Omental fat pad (tissue), 3 donors: ENCODE measurements at regions not wholly inside any gene's neighbourhood (a gene's known extent, or its start where the extent isn't known, plus 50 kb on each side); places are given as distances from the start of the nearest gene placed in this dataset.

Experiments used
- ATAC-seq: fragments of 150-250 bp; one replicate; pipeline ENCODE4 v1.9.1; 2016; ENCODE audit warnings: mild to moderate bottlenecking, moderate library complexity; ENCODE audit not compliant: low FRiP score
- DNase-seq: peaks from one replicate; pipeline ENCODE4 v3.0.0-alpha.2; 2019; ENCODE audit warnings: low spot score
- TF ChIP-seq, protein P1 (sequence below), 3 donors: fragments of 450-650 bp; IDR thresholded peaks; one replicate each; pipeline ENCODE4 v1.5.1; 2016 to 2017; ENCODE audit warnings: antibody characterized with exemption in 3 of 3, mild to moderate bottlenecking in 3 of 3, moderate library complexity in 2 of 3

GRCh38 chr20:24360531-24360930 lies 108.9 kb upstream of the SYNDIG1 start:
- DNase-seq (no peak), ATAC-seq (no peak)
- TF ChIP-seq, protein P1, sequence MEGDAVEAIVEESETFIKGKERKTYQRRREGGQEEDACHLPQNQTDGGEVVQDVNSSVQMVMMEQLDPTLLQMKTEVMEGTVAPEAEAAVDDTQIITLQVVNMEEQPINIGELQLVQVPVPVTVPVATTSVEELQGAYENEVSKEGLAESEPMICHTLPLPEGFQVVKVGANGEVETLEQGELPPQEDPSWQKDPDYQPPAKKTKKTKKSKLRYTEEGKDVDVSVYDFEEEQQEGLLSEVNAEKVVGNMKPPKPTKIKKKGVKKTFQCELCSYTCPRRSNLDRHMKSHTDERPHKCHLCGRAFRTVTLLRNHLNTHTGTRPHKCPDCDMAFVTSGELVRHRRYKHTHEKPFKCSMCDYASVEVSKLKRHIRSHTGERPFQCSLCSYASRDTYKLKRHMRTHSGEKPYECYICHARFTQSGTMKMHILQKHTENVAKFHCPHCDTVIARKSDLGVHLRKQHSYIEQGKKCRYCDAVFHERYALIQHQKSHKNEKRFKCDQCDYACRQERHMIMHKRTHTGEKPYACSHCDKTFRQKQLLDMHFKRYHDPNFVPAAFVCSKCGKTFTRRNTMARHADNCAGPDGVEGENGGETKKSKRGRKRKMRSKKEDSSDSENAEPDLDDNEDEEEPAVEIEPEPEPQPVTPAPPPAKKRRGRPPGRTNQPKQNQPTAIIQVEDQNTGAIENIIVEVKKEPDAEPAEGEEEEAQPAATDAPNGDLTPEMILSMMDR (IDR thresholded peaks at IDR 0.05) = no peak

- no peak for ATAC-seq
- DNase-seq = no peak
- TF ChIP-seq, protein P1 (IDR thresholded peaks at IDR 0.05) = no peak
These were observed 110.0 kb upstream of the SYNDIG1 start for GRCh38 chr20:24359321-24360027.

DNA sequence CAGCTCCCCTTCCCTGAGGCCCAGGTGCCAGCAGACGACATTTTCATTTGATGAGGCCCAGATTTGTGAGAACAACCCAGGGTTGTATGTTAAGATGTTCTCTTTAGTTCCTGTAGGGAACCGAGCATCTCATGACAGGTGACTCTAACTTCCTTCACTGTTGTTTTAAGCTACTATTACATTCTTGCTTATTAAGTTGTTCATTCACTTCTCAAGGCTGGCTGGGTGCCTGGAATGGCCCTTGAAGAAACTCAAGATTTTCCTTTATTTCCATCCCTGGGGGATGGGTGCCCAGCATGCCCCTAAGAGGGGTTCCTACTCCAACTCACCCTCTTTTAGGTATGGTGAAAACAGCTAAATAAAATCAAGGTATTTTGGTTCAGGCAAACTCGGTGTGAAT lies 111.5 kb upstream of the SYNDIG1 start:
- DNase-seq = no peak
- ATAC-seq = no peak
- TF ChIP-seq, protein P1 (IDR thresholded peaks at IDR 0.05) = no peak

DNA sequence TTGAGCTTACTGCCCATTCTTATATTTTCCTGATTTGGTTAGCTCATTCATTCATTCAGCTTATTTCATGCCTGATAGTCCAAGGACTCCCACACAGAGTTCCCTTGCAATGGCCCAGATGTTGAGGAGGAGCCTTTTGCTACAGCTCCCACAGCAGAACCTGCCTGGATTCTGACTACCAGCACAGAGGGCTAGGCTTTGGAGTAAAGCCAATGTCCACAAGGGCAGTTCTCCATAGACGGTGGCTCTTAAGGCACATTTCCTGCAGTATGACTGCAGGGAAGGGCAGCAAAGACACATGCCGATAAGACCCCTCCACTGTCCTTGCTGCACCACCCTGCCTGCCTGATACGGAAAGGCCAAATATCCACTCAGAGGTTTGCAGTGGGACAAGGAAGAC lies 112.3 kb upstream of the SYNDIG1 start:
- TF ChIP-seq, protein P1 (IDR thresholded peaks at IDR 0.05) = no peak
- ATAC-seq (no peak), DNase-seq (no peak)

- no peak for ATAC-seq
- TF ChIP-seq, protein P1 (IDR thresholded peaks at IDR 0.05) = no peak
- no peak for DNase-seq
These were observed 116.2 kb upstream of the SYNDIG1 start for GRCh38 chr20:24353135-24353690.

DNA sequence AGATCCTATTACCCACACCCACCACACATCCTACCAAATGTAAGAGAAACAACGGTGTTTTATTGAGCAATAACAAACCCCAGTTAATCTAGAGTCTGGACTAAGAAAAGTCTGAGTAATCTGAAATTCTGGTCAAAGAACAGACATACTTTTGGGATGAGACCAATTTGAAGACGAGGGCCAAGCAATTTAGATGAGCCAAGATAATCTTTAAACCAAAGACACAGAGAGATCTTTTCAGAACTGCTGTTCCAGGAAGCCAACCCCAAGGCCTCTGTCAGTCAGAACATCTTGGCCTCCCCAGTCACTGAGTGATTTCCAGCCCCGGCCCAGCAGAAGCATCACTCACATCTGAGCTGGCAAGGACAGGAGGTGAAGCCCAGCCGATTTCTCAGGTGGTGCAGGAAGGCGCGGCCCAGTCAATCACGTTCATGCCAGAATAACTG lies 118.5 kb upstream of the SYNDIG1 start:
- TF ChIP-seq, protein P1 (IDR thresholded peaks at IDR 0.05) = no peak
- no peak for ATAC-seq
- DNase-seq = no peak

GRCh38 chr20:24341781-24342180 lies 127.6 kb upstream of the SYNDIG1 start:
- no peak for ATAC-seq
- TF ChIP-seq, protein P1 (IDR thresholded peaks at IDR 0.05) = no peak
- no peak for DNase-seq
